ENCODE measurements at regions not wholly inside any gene's neighbourhood (a gene's known extent, or its start where the extent isn't known, plus 50 kb on each side); places are given as distances from the start of the nearest gene placed in this dataset.

DNA sequence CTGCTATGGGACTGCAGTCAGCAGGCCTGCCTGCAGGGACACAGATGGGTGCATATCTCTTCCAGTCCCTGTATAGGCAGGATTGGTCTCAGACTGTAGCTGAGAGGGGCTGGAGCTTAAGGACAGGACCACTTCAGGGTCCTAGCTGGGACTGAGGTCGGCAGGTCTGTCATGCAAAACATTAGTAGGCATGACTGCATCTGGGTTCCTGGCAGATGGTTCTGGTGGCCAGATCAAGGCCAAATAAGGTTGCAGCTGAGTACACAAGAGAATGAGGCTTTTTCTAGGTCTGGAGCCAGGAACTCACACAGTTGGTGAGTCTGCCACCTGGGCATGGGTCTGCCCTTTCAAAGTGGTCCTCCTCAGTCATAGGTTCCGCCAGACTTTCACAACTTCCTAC lies 155.8 kb downstream of the TPH2 start:
- H3K4me3 ChIP-seq (ENCODE audit: low read depth, low read length), result no peak overlapping the region
- FAIRE-seq (no peak), DNase-seq (ENCODE audit: low read depth) (no peak)
- H3K36me3 ChIP-seq (ENCODE audit: control insufficient read depth, insufficient read depth, low read length), result no peaks in the 10 kb centered on the region
- TF ChIP-seq, protein P1, sequence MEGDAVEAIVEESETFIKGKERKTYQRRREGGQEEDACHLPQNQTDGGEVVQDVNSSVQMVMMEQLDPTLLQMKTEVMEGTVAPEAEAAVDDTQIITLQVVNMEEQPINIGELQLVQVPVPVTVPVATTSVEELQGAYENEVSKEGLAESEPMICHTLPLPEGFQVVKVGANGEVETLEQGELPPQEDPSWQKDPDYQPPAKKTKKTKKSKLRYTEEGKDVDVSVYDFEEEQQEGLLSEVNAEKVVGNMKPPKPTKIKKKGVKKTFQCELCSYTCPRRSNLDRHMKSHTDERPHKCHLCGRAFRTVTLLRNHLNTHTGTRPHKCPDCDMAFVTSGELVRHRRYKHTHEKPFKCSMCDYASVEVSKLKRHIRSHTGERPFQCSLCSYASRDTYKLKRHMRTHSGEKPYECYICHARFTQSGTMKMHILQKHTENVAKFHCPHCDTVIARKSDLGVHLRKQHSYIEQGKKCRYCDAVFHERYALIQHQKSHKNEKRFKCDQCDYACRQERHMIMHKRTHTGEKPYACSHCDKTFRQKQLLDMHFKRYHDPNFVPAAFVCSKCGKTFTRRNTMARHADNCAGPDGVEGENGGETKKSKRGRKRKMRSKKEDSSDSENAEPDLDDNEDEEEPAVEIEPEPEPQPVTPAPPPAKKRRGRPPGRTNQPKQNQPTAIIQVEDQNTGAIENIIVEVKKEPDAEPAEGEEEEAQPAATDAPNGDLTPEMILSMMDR (IDR thresholded peaks at IDR 0.05; ENCODE audit: insufficient read depth, low read length, severe bottlenecking), result no peak
- H3K27me3 ChIP-seq (ENCODE audit: control insufficient read depth, insufficient read depth, low read length), result no peaks in the 10 kb centered on the region

DNA sequence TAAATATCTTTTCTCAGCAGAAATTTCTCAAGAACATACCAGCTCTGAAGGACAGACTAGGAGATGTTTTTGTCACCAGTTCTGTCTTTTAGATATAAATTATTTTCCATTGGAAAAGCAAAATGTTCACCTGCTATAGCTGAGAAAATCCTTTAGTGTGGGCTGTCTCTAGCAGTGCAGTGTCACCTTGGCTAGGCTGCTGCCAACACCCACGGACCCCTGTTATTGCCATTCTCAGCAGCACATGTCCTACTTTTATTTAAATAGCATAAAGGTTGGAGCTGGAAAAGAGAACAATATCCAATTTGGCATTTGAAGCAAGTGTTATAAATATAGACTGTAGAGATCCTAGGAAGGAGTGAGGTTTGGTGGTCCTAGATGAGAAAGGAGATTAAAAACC lies 156.4 kb downstream of the TPH2 start:
- TF ChIP-seq, protein P1 (IDR thresholded peaks at IDR 0.05; ENCODE audit: insufficient read depth, low read length, severe bottlenecking), result no peak
- no peaks in the 10 kb centered on the region for H3K36me3 ChIP-seq (ENCODE audit: control insufficient read depth, insufficient read depth, low read length)
- DNase-seq (ENCODE audit: low read depth) (no peak), FAIRE-seq (no peak)
- no peaks in the 10 kb centered on the region for H3K27me3 ChIP-seq (ENCODE audit: control insufficient read depth, insufficient read depth, low read length)
- H3K4me3 ChIP-seq (ENCODE audit: low read depth, low read length), result no peak overlapping the region

DNA sequence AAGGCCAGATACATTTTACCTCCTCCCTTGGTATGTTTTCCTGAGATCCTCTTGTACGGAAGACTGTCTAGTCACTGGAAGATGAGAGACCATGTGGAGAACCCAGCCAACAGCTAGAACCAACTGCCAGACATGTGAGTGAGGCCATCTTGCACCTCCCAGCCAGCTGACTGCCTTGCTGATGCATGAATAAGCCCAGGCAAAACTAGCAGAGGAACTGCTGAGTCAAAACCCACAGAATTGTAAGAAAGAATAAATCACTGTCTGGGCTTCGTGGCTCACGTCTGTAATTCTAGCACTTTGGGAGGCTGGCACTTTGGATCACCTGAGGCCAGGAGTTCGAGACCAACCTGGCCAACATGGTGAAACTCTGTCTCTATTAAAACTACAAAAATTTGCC lies 160.0 kb downstream of the TPH2 start:
- FAIRE-seq, result no peak
- no peak for DNase-seq (ENCODE audit: low read depth)
- Histone ChIP-seq H3K27me3 (ENCODE audit: control insufficient read depth, insufficient read depth, low read length) (no peaks in the 10 kb centered on the region), H3K4me3 (ENCODE audit: low read depth, low read length) (no peak overlapping the region), H3K36me3 (ENCODE audit: control insufficient read depth, insufficient read depth, low read length) (no peaks in the 10 kb centered on the region)
- TF ChIP-seq, protein P1 (IDR thresholded peaks at IDR 0.05; ENCODE audit: insufficient read depth, low read length, severe bottlenecking), result no peak

DNA sequence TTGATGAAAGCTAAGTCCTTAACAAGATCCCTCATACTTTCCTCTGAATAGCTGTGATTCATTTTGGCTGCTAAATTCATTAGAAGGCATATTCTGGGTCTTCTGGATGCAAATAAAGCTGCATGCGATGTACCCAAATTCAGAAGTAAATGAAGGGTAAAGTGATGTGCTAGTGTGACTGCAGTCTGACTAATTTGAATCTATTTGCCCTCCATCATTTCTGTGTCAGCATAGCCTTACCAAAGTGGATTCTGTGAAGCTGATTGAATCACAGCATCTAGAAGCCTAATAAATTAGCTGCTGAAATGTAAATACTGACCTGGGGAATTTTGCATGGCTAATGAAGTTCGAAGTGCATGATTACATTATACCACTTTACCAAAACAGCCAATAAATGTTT lies 162.2 kb downstream of the TPH2 start:
- H3K27me3 ChIP-seq (ENCODE audit: control insufficient read depth, insufficient read depth, low read length), result no peaks in the 10 kb centered on the region
- no peak overlapping the region for H3K4me3 ChIP-seq (ENCODE audit: low read depth, low read length)
- H3K36me3 ChIP-seq (ENCODE audit: control insufficient read depth, insufficient read depth, low read length), result no peaks in the 10 kb centered on the region
- DNase-seq (ENCODE audit: low read depth), result no peak
- TF ChIP-seq, protein P1 (IDR thresholded peaks at IDR 0.05; ENCODE audit: insufficient read depth, low read length, severe bottlenecking), result no peak
- FAIRE-seq, result no peak

DNA sequence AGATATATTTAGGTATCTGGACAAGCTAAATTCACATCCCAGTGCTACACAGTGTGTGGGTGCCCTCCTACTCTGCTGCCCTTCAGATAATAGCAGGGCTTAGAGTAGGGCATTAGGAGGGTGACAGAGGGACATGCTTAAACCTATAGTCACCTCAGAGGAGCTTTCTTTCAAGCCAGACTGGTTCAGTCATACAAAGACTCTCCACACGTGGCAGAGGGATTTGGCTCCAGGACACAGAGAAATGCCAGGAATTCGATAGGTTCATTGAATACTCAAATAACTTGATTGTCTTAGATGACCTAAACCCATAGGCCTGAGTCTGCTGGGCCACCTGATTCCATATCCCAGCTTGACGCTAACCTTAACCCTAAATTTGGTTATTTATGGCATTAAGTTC lies 163.5 kb downstream of the TPH2 start:
- FAIRE-seq (no peak), DNase-seq (ENCODE audit: low read depth) (no peak)
- Histone ChIP-seq H3K4me3 (ENCODE audit: low read depth, low read length) (no peak overlapping the region), H3K27me3 (ENCODE audit: control insufficient read depth, insufficient read depth, low read length) (no peaks in the 10 kb centered on the region), H3K36me3 (ENCODE audit: control insufficient read depth, insufficient read depth, low read length) (no peaks in the 10 kb centered on the region)
- TF ChIP-seq, protein P1 (IDR thresholded peaks at IDR 0.05; ENCODE audit: insufficient read depth, low read length, severe bottlenecking), result no peak

DNA sequence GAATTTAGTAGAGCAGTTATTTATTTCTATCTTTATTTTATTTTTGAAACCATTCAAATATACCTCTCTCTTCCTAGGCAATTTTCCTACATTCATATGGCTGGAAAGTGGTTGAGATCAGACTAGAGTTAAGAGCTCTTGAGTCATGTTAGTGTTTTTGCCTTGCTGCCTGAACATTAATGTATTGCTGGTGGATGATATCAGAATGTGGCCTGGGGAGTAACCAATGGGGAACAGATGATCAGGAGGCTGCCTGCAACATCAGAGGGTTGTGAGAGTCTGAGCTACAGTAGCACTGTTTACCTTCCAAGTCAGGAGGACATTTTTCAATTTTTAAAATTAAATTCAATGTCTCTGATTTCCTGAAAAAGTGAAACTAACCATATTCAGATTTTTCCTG lies 166.3 kb upstream of the TRHDE start:
- TF ChIP-seq, protein P1 (IDR thresholded peaks at IDR 0.05; ENCODE audit: insufficient read depth, low read length, severe bottlenecking), result no peak
- H3K4me3 ChIP-seq (ENCODE audit: low read depth, low read length), result no peak overlapping the region
- FAIRE-seq, result no peak
- no peaks in the 10 kb centered on the region for H3K27me3 ChIP-seq (ENCODE audit: control insufficient read depth, insufficient read depth, low read length)
- no peaks in the 10 kb centered on the region for H3K36me3 ChIP-seq (ENCODE audit: control insufficient read depth, insufficient read depth, low read length)
- no peak for DNase-seq (ENCODE audit: low read depth)

Data from bronchial epithelial cell (primary cell).